IMR-90 (cell line): ENCODE measurements at regions not wholly inside any gene's neighbourhood (a gene's known extent, or its start where the extent isn't known, plus 50 kb on each side); places are given as distances from the start of the nearest gene placed in this dataset.

Source experiments
- ATAC-seq: fragments of 200-7000 bp; cut with Tn5 transposase; 2 replicates; pipeline ENCODE4 v1.9.1; 2020; ENCODE audit warnings: low read depth, mild to moderate bottlenecking, moderate library complexity
- BruUV-seq: library from RNA; stranded (reverse); fragments of 400-500 nt; replicated peaks from 2 replicates; lab custom pipeline; 2021; lab: Mats Ljungman, UMichigan
- CTCF ChIA-PET: fragments of 300-600 bp; formaldehyde crosslinking; extraction: SDS; loops from one replicate; lab custom pipeline; 2021; ENCODE audit warnings: antibody characterized with exemption; lab: Yijun Ruan, JAX
- POLR2A ChIA-PET: fragments of 300-600 bp; sonication (Branson Sonifier 250); formaldehyde crosslinking; loops from one replicate; lab custom pipeline; 2022; ENCODE audit warnings: antibody characterized with exemption; ENCODE audit not compliant: unreplicated experiment; lab: Charles Lee
- DNase-seq: peaks from one replicate; pipeline ENCODE4 v3.0.0; 2013
- H2AFZ ChIP-seq: replicated peaks from 2 replicates; pipeline ENCODE3; 2013; ENCODE audit warnings: low read length, mild to moderate bottlenecking; ENCODE audit not compliant: poor library complexity
- H2AK5ac ChIP-seq: 2 replicates; pipeline ENCODE4 v1.6.1; 2013; ENCODE audit warnings: low read depth, low read length, inconsistent platforms
- H2AK9ac ChIP-seq: replicated peaks from 2 replicates; pipeline ENCODE3; 2013; ENCODE audit warnings: mild to moderate bottlenecking, low read depth, low read length, moderate library complexity; ENCODE audit not compliant: poor library complexity
- H2BK120ac ChIP-seq: 2 replicates; pipeline ENCODE4 v1.6.1; 2013; ENCODE audit warnings: low read depth, low read length, inconsistent platforms
- H2BK15ac ChIP-seq: 3 replicates; pipeline ENCODE4 v1.6.1; 2013; ENCODE audit warnings: low read depth, low read length, inconsistent platforms
- H2BK20ac ChIP-seq: 2 replicates; pipeline ENCODE4 v1.6.1; 2013; ENCODE audit warnings: low read depth, mild to moderate bottlenecking, inconsistent platforms, low read length, moderate library complexity
- H2BK5ac ChIP-seq: 2 replicates; pipeline ENCODE4 v1.6.1; 2013; ENCODE audit warnings: mild to moderate bottlenecking, low read depth, low read length, inconsistent platforms; ENCODE audit not compliant: poor library complexity, severe bottlenecking
- H3K14ac ChIP-seq: replicated peaks from 2 replicates; pipeline ENCODE4 v1.6.1; 2013; ENCODE audit warnings: low read depth, low read length, inconsistent platforms
- H3K18ac ChIP-seq: 2 replicates; pipeline ENCODE4 v1.6.1; 2013; ENCODE audit warnings: low read depth, low read length, control low read depth
- H3K23ac ChIP-seq: 2 replicates; pipeline ENCODE4 v1.6.1; 2013; ENCODE audit warnings: low read depth, low read length, inconsistent platforms
- H3K27ac ChIP-seq: 2 replicates; pipeline ENCODE4 v1.5.1; 2013; ENCODE audit warnings: mild to moderate bottlenecking, control low read depth, low read length; ENCODE audit not compliant: insufficient read depth
- H3K27me3 ChIP-seq: 2 replicates; pipeline ENCODE4 v1.6.1; 2013; ENCODE audit warnings: low read length; ENCODE audit not compliant: control insufficient read depth, insufficient read depth
- H3K36me3 ChIP-seq: 2 replicates; pipeline ENCODE4 v1.6.1; 2013; ENCODE audit warnings: low read length, mixed read lengths; ENCODE audit not compliant: control insufficient read depth, insufficient read depth
- H3K4ac ChIP-seq: 2 replicates; pipeline ENCODE4 v1.6.1; 2013; ENCODE audit warnings: low read depth, low read length, inconsistent platforms
- H3K4me1 ChIP-seq: 2 replicates; pipeline ENCODE4 v1.6.1; 2013; ENCODE audit warnings: low read length, mixed read lengths; ENCODE audit not compliant: control insufficient read depth, insufficient read depth
- H3K4me2 ChIP-seq: 2 replicates; pipeline ENCODE4 v1.6.1; 2013; ENCODE audit warnings: low read depth, mild to moderate bottlenecking, control low read depth, low read length, moderate library complexity
- H3K4me3 ChIP-seq: 2 replicates; pipeline ENCODE4 v1.5.1; 2013; ENCODE audit warnings: low read depth, mild to moderate bottlenecking, control low read depth, low read length, moderate library complexity; ENCODE audit not compliant: insufficient read depth
- H3K56ac ChIP-seq: 2 replicates; pipeline ENCODE4 v1.6.1; 2013; ENCODE audit warnings: low read length, inconsistent platforms; ENCODE audit not compliant: insufficient read depth; ENCODE audit errors: extremely low read depth
- H3K79me1 ChIP-seq, 2 experiments: 2 replicates each; pipeline ENCODE4 v1.6.1; 2013; ENCODE audit warnings: low read length in 2 of 2, inconsistent platforms in 1 of 2, low read depth in 1 of 2
- H3K9ac ChIP-seq: 2 replicates; pipeline ENCODE4 v1.6.1; 2013; ENCODE audit warnings: low read depth, low read length, control low read depth
- H3K9me1 ChIP-seq: 2 replicates; pipeline ENCODE4 v1.6.1; 2013; ENCODE audit warnings: low read length, inconsistent platforms; ENCODE audit not compliant: insufficient read depth
- H3K9me3 ChIP-seq: 2 replicates; pipeline ENCODE4 v1.6.1; 2013; ENCODE audit warnings: low read length; ENCODE audit not compliant: control insufficient read depth, insufficient read depth
- H4K20me1 ChIP-seq: 2 replicates; pipeline ENCODE4 v1.6.1; 2013; ENCODE audit warnings: low read length, inconsistent platforms; ENCODE audit not compliant: insufficient read depth
- H4K5ac ChIP-seq: 2 replicates; pipeline ENCODE4 v1.6.1; 2013; ENCODE audit warnings: mild to moderate bottlenecking, low read depth, low read length, control low read depth
- H4K8ac ChIP-seq, 2 experiments: 2 replicates each; pipeline ENCODE4 v1.6.1; 2013; ENCODE audit warnings: low read depth in 2 of 2, low read length in 2 of 2, control low read depth in 1 of 2, inconsistent platforms in 1 of 2
- H4K91ac ChIP-seq: 2 replicates; pipeline ENCODE4 v1.6.1; 2013; ENCODE audit warnings: low read depth, low read length, inconsistent platforms; ENCODE audit not compliant: insufficient read depth
- BHLHE40 ChIP-seq: fragments of 150-350 bp; IDR thresholded peaks from 2 replicates; pipeline ENCODE4 v1.6.1; 2016; ENCODE audit warnings: mild to moderate bottlenecking, low read depth, low read length
- CEBPB ChIP-seq: IDR thresholded peaks from 2 replicates; pipeline ENCODE4 v1.6.1; 2012; ENCODE audit warnings: low read depth, low read length, improper control_type of control experiment
- CHD1 ChIP-seq: IDR thresholded peaks from 2 replicates; pipeline ENCODE4 v1.6.1; 2012; ENCODE audit warnings: low read depth, low read length, improper control_type of control experiment
- CTCF ChIP-seq: conservative IDR thresholded peaks from 2 replicates; pipeline ENCODE4 v1.5.1; 2012; ENCODE audit warnings: mild to moderate bottlenecking, low read depth, low read length, improper control_type of control experiment
- FOS ChIP-seq: fragments of 150-350 bp; IDR thresholded peaks from 2 replicates; pipeline ENCODE4 v1.6.1; 2016; ENCODE audit warnings: low read depth, low read length
- MAFK ChIP-seq: IDR thresholded peaks from 2 replicates; pipeline ENCODE4 v1.6.1; 2012; ENCODE audit warnings: low read depth, low read length, improper control_type of control experiment
- MAZ ChIP-seq: IDR thresholded peaks from 2 replicates; pipeline ENCODE4 v1.6.1; 2012; ENCODE audit warnings: low read depth, mild to moderate bottlenecking, low read length, improper control_type of control experiment, moderate library complexity, borderline replicate concordance
- MXI1 ChIP-seq: IDR thresholded peaks from 2 replicates; pipeline ENCODE4 v1.6.1; 2012; ENCODE audit warnings: low read depth, mild to moderate bottlenecking, low read length, moderate library complexity, borderline replicate concordance
- NFE2L2 ChIP-seq: fragments of 150-350 bp; IDR thresholded peaks from 2 replicates; pipeline ENCODE4 v1.6.1; 2016; ENCODE audit warnings: low read depth, mild to moderate bottlenecking, low read length
- POLR2A ChIP-seq: IDR thresholded peaks from 2 replicates; pipeline ENCODE4 v1.6.1; 2012; ENCODE audit warnings: mild to moderate bottlenecking, low read depth, low read length
- RAD21 ChIP-seq: IDR thresholded peaks from 2 replicates; pipeline ENCODE4 v1.6.1; 2012; ENCODE audit warnings: low read length, improper control_type of control experiment
- RCOR1 ChIP-seq: IDR thresholded peaks from 2 replicates; pipeline ENCODE4 v1.6.1; 2012; ENCODE audit warnings: mild to moderate bottlenecking, low read length, improper control_type of control experiment; ENCODE audit not compliant: insufficient replicate concordance
- RFX5 ChIP-seq: IDR thresholded peaks from 2 replicates; pipeline ENCODE4 v1.8.0; 2012; ENCODE audit warnings: low read depth, mild to moderate bottlenecking, low read length, moderate library complexity
- SMC3 ChIP-seq: fragments of 150-350 bp; IDR thresholded peaks from 2 replicates; pipeline ENCODE4 v1.6.1; 2016; ENCODE audit warnings: low read depth, mild to moderate bottlenecking, antibody characterized with exemption, low read length, moderate library complexity
- USF2 ChIP-seq: fragments of 150-350 bp; IDR thresholded peaks from 2 replicates; pipeline ENCODE4 v1.6.1; 2017; ENCODE audit warnings: mild to moderate bottlenecking, antibody characterized with exemption, low read length, low read depth
- WGBS, 2 experiments: methylation state at CpG; one replicate each; pipeline versions ENCODE4 v1.1.5 to v1.1.7; 2013; ENCODE audit warnings: missing lambda C conversion rate in 2 of 2; ENCODE audit not compliant: insufficient read length in 1 of 2; ENCODE audit errors: extremely low coverage in 2 of 2; 5-methylcytosine and 5-hydroxymethylcytosine counted together
- dilution Hi-C: fragments of 300-500 bp; cut with HindIII; formaldehyde crosslinking; loops from one replicate; pipeline ENCODE4 v1.14.3; 2018; ENCODE audit warnings: low sequenced_read_pairs; ENCODE audit not compliant: unreplicated experiment
- in situ Hi-C: fragments of 300-500 bp; cut with MboI; formaldehyde crosslinking; loops from 3 replicates; pipeline ENCODE4 v1.14.3; 2019; ENCODE audit warnings: low sequenced_read_pairs, inconsistent platforms, mixed read lengths
- intact Hi-C: fragments of 100-400 bp; cut with micrococcal nuclease; formaldehyde crosslinking; loops from 2 replicates; pipeline ENCODE4 v1.10.0; 2022
- TF ChIP-seq, protein P1 (sequence below): fragments of 150-350 bp; IDR thresholded peaks from 2 replicates; pipeline ENCODE4 v1.6.1; 2016; ENCODE audit warnings: low read depth, mild to moderate bottlenecking, low read length, moderate library complexity, borderline replicate concordance

DNA sequence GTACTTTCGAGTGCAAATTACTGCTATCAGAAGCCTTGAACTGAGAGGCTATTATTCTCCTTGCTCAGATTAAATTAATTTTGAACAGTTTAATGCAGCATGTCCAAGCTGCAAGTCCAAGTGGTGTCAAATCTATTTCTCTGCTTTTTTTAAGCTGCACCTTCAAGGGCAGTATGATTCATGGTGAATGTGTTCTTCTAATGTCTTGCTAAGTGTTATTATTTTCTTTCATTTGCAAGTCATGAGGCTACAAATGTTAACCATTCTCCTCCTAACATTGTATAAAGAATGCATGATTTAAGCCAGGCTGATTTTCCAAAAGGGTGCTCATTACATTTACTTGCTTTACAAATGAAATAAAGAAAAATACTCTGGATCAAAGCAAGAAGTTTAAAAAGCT, 200.4 kb downstream of the TEX13C start:
- in situ Hi-C loops = no loop called here
- H3K27me3 ChIP-seq = no peaks in the 10 kb centered on the region
- BruUV-seq = no TSS peak
- no peak overlapping the region for H2BK120ac ChIP-seq
- DNase-seq (no peak), ATAC-seq (no peak)
- no peaks in the 10 kb centered on the region for H3K9me3 ChIP-seq
- no peak overlapping the region for H3K23ac ChIP-seq
- H3K9me1 ChIP-seq = no peaks in the 10 kb centered on the region
- dilution Hi-C loops = no loop called here
- POLR2A ChIA-PET = no interaction called here
- no peaks in the 10 kb centered on the region for H3K79me1 ChIP-seq
- H4K8ac ChIP-seq = no peak overlapping the region
- H3K4me1 ChIP-seq = no peaks in the 10 kb centered on the region
- TF ChIP-seq POLR2A = no peak
- TF ChIP-seq RFX5 = no peak
- TF ChIP-seq USF2 = no peak
- no peak for TF ChIP-seq RCOR1
- TF ChIP-seq FOS = no peak
- TF ChIP-seq BHLHE40 = no peak
- TF ChIP-seq CEBPB = no peak
- TF ChIP-seq CHD1 = no peak
- no peak for TF ChIP-seq MAFK
- TF ChIP-seq NFE2L2 = no peak
- TF ChIP-seq, protein P1, sequence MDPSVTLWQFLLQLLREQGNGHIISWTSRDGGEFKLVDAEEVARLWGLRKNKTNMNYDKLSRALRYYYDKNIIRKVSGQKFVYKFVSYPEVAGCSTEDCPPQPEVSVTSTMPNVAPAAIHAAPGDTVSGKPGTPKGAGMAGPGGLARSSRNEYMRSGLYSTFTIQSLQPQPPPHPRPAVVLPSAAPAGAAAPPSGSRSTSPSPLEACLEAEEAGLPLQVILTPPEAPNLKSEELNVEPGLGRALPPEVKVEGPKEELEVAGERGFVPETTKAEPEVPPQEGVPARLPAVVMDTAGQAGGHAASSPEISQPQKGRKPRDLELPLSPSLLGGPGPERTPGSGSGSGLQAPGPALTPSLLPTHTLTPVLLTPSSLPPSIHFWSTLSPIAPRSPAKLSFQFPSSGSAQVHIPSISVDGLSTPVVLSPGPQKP = no peak
- no peak for TF ChIP-seq MXI1
- TF ChIP-seq MAZ = no peak
- no peak for TF ChIP-seq SMC3
- TF ChIP-seq CTCF = no peak
- no peak for TF ChIP-seq RAD21
- H3K9ac ChIP-seq = no peak overlapping the region
- no peak overlapping the region for H2AK9ac ChIP-seq
- H2BK20ac ChIP-seq = no peak overlapping the region
- H3K4ac ChIP-seq = no peak overlapping the region
- H3K14ac ChIP-seq = no peak overlapping the region
- no peak overlapping the region for H3K18ac ChIP-seq
- no peak overlapping the region for H3K4me3 ChIP-seq
- no peak overlapping the region for H4K91ac ChIP-seq
- no peak overlapping the region for H3K27ac ChIP-seq
- H4K5ac ChIP-seq = no peak overlapping the region
- no peak overlapping the region for H2AK5ac ChIP-seq
- no peaks in the 10 kb centered on the region for H3K36me3 ChIP-seq
- no peak overlapping the region for H3K4me2 ChIP-seq
- no CpG with 5 or more reads among the region's 1 CpG for WGBS, 2 experiments
- CTCF ChIA-PET = no interaction called here
- intact Hi-C loops = no loop called here
- no peaks in the 10 kb centered on the region for H4K20me1 ChIP-seq
- no peak overlapping the region for H2BK5ac ChIP-seq
- no peak overlapping the region for H3K56ac ChIP-seq
- H2AFZ ChIP-seq = no peak overlapping the region
- no peak overlapping the region for H2BK15ac ChIP-seq
